ENCODE measurements at regions not wholly inside any gene's neighbourhood (a gene's known extent, or its start where the extent isn't known, plus 50 kb on each side); places are given as distances from the start of the nearest gene placed in this dataset.
"Not testable (repeated sequence)": the region's sequence is repeated elsewhere in the genome, so short reads cannot be mapped to it uniquely, and the experiment has no call there.

DNA sequence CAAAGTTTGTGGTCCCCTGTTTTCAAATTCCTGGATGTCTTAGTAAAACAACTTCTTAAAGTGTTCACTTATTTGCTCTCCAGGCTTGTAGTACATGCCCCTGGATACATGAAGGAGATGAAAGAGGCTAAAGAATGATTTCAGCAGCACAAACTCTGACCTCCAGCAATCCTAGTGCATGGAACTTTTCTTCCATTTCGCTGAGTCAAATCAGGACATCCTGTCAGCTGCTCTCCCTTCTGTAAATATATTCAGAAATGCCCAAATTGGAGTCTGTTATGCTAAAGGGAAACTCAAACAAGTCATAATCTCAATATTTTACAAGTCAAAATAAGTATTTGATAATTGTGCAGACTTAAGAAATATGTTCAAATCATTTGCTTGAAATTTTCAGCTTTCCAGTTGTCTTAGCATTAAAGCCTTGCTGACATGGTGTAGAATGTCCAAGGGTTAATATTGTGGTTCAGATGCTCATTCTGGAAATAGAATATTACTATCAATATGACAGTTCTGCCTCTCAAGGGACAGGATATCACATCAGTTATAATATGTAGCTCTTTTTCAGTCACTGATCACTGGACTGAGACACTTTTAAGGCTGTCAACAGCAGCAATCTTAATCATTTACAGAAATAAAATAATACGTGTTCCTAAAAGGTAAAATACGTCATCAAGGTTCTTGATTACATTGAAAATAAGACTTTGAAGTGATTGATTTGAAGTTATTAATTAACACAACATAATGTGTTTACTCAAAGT is 1157.3 kb downstream of the PLA2G4A start:
- DNase-seq: no peak

DNA sequence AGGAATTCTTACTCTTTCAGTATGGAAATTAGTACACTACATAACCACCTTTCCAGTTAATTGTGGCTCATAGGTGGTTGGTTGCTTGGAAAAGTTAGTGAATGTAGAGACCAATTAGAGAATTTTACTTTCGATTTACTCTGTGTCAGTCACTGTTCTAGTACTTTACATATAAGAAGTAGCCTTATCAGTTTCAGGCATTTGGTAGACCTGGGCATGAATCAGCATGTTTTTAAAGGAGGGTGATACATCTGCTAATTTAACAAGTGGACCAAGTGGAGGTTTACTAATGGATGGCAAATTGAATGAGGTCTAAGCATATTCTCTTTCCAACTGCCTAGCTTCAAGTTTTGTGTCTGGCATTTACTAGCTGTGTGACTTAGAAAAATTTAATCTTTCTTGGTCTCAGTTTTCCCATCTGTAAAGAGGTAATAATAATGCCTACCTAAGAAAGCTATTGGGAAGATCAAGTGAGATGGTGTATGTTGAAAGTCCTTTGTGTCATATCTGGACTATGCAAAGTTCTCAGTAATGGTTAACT is 1158.6 kb downstream of the PLA2G4A start:
- no peak for DNase-seq

DNA sequence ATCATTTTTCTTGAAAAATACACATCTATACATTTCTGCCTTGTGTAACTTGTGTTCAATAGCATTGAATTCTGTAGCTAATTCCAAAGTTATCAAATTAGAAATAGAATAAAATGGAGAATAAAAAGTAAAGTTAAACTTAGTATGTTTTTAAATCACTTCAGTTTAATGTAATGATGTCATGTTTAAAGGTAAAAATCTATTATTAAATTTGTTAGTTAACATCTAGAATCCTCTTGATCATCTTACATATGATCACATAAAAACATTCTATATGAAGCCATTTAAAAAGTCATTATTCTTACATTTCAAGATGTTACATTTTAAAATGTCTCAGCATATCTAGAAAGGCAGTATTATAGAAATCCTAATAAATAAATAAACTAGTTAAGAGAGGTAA is 1163.2 kb downstream of the PLA2G4A start:
- DNase-seq: no peak

DNA sequence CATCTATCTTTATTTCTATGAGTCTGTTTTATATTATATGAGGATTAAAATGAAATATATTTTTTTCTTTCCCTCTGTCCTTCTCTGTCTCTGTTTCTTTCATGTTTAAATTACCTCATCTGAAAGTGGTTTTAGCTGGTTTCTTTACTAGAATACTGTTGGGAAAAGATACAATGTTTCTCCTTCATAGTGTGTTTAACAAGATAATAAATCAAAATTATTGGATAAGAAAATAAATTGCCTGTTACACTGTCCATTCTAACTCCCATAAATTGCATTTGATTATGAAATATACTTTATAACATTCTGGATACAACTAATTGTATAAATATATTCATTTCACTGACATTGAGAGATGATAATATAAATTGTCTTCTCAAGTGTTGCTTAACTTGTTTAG is 1168.0 kb downstream of the PLA2G4A start:
- DNase-seq: no peak

DNA sequence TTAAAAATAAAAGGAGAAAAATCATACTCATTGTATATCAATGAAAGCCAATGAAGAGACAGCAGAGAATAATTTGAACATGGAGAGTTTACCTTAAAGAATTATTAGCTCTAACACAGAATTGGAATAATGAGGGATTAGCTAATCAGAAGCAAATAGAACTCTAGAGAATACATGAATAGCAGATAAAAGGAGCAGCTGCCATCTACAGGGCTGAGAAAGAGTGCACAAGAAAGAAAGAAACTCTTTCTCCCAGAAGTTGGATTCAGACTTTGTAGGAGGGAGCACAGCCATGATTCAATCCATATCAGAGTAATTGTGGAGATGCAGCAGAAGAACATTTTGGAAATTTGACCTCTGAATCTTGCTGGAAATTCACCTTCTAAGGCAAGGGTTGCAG is 1171.2 kb downstream of the PLA2G4A start:
- DNase-seq: peak; percentile 12

DNA sequence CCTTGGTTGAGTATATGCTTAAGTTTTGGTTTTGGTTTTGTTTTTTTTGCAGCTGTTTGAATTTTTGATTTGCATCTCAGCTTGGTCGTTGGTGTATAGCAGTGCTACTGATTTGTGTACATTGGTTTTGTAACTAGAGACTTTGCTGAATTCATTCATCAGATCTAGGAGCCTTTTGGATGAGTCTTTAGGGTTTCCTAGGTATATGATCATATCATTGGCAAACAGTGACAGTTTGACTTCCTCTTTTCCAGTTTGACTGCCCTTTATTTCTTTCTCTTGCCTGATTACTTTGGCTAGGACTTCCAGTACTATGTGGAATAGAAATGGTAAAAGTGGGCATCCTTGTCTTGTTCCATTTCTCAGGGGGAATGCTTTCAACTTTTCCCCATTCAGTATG is 1174.9 kb downstream of the PLA2G4A start:
- not testable (repeated sequence) for DNase-seq

DNA sequence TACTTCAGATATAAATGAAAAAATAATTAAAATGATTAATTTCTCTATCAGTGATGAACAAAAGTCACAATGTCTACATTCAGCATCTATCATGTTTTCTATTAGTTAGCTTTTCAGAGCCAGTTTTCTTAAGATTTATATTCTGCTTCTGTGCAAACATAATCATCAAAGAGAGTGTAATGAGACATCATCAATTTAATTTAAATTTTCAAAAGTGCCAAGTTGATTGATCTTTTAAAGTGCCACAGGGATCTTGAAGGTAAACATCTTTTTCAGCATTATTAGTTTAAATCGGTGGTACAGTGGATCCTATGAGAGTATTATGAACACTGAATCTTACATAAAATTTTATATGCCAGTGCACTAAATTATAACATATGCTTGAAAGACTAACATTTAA is 1176.1 kb downstream of the PLA2G4A start:
- no peak for DNase-seq

DNA sequence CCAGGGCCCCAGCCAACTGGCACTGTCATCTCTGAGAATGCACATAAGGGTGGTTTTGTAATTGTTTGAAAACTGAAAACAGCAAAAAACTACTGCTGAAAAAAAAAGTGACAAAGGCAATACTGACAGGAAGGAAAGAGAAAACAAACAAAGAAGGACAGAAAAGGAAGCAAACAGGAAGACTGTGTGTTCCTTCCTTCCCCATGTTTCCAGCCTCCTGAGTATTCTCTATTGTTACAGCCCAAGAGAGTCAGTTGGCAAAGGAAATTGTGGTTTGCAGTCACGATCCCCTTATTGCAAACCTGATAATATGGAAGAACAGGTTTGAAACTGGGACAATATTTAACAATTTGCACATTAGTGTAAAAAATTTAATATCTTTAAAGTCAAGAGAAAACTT is 1177.6 kb downstream of the PLA2G4A start:
- no peak for DNase-seq

DNA sequence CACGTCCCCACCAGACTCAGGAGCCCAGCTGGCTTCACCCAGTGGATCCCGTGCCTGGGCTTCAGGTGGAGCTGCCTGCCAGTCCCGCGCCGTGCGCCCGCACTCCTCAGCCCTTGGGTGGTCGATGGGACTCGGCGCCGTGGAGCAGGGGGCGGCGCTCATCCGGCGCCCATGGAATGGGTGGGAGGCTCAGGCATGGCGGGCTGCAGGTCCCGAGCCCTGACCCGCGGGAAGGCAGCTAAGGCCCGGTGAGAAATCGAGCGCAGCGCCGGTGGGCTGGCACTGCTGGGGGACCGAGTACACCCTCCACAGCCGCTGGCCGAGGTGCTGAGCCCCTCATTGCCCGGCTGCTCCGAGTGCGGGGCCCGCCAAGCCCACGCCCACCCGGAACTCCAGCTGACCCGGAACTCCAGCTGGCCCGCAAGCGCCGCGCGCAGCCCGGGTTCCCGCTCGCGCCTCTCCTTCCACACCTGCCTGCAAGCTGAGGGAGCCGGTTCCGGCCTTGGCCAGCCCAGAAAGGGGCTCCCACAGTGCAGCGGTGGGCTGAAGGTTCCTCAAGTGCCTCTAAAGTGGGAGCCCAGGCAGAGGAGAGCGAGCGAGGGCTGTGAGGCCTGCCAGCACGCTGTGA is 1184.6 kb downstream of the PLA2G4A start:
- DNase-seq: not testable (repeated sequence)

DNA sequence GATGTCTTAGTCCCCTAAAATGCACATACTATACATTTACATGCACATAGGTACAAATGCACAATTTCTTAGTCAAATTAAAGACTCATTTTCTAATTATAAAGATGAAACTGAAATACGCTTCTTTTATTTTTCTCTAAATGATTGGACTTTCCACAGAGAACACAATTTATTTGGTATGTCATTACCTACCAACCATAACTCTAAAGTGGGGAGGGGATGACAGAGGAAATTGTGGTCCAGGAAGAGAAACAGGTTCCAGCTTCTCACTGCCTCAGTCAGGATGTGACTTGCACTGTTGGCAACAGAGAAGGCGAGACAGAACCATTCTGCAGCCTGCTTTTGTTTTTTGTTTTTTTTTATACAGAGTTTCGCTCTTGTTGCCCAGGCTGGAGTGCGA is 1189.2 kb downstream of the PLA2G4A start:
- no peak for DNase-seq

DNA sequence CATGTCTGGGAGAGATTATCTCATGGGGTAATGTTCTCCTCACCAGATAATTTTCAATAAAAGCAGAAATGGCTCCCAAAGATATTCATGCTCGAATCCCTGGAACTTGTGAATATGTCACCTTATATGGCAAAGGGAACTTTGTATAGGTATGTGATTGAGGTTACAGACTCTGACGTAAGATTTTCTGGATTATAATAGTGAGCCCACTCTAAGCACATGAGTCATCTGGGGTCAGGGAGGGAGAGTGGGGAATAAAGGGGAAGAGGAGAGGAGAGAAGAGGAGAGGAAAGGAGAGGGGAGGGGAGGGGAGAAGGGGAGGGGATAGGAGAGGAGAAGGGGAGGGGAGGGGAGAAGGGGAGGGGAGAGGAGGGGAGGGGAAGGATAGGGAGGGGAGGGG is 1193.9 kb downstream of the PLA2G4A start:
- no peak for DNase-seq

DNA sequence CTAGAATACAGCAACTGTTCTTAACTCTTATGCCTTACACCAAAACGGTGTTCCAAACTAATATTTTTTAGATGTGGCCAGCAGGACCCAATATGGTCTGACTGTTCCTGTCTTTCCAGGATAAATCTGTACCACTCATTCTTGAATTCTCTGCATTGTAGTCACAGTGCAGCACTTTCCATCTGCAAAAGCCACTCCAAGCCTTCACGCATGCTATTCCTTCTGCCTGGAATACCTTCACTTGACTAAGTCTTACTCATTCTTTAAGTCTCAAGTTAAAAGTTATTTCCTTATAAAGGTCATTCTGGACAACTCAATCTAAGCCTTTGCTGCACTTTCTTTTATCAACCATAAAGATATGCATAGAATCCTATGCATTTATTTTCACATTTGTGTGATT is 1194.5 kb downstream of the PLA2G4A start:
- DNase-seq: no peak

DNA sequence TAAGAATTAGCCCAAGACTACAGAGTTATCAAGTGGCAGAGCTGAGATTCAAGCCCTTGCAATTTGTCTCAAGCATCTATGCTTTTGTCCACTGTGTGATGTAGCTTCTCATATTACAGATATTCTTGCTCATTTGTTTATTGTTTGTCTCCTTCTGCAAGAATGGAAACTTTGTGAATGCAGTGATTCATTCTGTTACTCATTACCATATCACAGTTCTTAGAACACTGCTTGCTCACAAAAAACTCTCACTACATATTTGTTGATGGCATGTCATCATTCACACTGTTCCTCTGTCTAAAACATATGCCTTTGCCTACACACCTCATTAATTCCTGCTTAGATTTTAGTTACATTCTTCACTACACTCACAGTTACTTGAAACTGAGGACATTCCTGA is 1198.9 kb downstream of the PLA2G4A start:
- no peak for DNase-seq

DNA sequence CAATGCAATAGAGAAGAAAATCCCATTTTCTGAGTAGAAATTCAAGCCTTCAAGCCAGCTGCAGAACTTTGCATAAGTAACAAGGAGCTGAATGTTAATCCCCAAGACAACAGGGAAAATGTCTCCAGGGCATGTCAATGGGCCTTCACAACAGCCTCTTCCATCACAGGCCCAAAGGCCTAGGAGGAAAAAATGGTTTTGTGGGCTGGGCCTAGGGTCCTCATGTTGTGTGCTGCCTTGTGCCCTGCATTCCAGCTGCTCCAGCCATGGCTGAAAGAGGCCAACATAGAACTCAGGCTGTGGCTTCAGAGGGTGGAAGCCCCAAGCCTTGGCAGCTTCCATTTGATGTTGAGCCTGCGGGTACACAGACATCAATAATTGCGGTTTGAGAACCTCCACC is 1208.8 kb downstream of the PLA2G4A start:
- not testable (repeated sequence) for DNase-seq

DNA sequence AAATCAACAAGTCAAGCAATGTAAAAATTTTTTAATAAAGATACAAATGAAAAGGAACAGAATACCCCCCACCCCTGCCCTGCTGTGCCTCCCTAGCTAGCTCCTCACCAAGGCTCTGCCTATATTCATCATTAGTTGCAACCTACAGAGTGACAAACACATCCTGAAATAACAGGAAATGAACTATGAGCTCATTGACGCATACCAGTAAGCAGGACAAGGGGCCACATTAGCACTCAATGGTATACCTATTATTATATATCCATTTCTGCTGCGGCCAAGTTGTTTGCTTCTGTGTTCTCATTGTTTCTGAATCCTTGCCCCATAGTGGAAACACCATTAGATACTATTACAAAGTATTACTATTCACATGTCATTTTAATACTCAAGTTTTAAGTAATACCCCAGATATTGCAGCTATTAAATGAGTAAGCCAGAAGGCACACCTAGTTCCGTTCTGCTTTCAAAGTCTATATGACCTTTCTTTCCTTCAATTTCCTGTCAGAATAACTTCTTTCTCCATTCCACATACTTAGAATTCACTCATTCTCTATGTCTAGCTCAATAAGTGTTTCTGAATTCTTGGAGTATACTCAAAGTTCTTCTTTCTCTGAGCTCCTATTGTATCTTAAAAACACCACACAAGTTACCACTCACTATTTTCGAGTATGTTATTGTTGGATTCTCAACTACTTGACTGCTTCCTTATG is 1214.9 kb downstream of the PLA2G4A start:
- no peak for DNase-seq

DNA sequence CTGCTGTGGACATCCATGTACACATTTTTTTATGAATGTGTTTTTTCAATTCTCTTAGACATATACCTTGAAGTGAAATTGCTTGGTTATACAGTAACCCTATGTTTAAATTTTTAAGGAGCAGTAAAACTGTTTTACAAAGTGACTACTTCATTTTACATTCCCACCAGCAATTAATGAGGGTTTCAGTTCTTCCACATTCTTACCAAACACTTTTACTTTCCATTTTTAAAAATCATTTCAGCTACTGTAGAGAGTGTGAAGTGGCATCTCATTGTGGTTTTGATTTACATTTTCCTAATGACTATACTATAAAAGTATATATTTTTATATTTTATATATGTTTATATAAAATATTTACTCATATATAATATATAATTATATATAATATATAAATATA is 1221.5 kb downstream of the PLA2G4A start:
- DNase-seq: no peak

DNA sequence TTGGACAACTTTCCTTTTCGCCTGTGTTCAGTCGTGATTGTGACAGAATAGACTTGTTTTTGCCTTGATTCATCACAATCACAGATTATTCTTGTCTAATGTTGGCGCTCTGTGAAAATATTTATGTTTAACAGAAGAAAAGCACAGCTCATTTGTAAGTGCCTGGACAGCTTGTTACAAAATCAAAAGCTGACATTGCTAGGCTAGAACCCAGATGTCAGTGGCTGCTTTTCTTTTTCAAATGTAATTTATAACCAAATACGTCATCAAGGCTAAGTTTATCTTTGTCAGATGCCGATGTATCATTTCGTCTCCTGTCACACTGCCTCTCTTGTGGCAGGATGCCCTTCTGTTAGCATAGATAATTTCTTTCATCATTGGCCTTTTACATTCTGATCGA is 1227.3 kb downstream of the PLA2G4A start:
- no peak for DNase-seq

DNA sequence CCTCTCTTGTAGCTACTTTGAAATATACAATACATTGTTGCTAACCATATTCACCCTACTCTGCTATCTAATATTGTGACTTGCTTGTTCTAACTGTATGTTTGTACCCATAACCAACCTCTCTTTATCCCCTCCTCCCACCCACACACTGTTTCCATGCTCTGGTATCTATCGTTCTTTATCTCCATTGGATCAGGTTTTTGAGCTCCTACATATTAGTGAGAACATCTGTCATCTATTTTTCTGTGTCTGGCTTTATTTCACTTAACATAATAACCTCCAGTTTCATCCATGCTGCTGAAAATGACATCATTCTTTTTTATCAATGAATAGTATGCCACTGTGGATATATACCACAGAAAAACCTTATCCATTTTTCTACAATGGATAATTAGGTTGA is 1230.1 kb downstream of the PLA2G4A start:
- DNase-seq: no peak

DNA sequence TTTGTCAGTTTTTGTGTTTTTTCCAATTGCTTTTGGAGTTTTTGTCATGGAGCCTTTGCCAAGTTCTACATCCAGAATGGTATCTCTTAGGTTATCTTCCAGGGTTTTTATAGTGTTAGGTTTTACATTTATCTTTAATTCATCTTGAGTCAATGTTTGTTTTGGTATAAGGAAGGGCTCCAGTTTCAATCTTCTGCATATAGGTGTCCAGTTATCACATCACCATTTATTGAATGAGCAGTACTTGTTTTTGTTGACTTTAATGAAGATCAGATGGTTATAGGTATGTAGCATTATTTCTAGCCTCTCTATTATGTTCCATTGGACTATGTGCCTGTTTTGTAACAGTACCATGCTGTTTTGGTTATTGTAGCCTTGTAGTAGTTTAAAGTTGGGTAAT is 1233.1 kb downstream of the PLA2G4A start:
- DNase-seq: no peak

DNA sequence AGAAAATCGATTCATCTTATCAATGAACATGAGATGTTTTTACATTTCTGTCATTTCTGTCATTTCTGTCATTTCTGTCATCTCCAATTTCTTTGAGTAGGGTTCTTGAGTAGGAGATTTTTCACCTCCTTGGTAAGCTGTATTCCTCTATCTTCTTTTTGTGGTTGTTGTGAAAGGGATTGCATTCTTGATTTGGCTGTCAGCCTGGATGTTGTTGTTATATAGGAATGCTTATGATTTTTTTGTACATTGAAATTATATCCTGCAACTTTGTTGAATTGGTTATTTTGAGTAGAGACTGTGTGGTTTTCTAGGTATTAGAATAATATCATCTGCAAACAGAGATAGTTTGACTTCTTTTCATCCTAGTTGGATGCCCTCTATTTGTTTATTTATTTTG is 1233.7 kb downstream of the PLA2G4A start:
- no peak for DNase-seq

DNA sequence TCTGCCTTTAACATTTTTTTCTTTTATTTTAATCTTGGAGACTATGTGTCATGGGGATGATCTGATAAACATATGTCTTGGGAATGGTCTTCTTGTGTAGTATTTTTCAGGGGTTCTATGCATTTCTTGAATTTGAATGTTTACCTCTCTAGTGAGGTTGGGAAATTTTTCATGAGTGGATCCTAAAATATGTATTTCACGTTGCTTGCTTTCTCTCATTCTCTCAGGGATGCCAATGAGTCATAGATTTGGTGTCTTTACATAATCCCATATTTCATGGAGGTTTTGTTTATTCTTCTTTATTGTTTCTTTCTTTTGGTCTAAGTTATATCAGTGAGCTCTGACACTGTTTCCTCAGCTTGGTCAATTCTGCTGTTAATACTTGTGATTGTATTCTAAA is 1237.2 kb downstream of the PLA2G4A start:
- DNase-seq: no peak

DNA sequence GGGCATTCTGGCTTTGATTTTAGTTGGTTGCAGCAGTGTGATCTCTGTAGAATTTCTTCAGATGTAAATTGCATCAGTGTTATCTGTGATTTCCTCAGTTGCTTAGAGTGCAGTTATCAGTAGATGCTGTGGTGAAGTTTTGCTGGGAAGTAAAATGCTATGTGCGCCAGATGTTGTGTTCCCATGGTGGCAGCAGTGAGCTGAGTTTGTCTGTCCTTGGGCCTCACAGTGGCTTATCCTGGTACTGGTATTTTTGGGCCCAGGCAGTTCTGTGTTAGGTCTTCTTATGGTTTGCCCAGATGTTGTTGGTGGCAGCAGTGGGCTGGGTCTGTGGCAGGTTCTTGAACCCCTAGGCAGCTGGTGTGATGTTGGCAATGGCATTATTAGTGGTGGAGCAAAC is 1242.1 kb downstream of the PLA2G4A start:
- no peak for DNase-seq

DNA sequence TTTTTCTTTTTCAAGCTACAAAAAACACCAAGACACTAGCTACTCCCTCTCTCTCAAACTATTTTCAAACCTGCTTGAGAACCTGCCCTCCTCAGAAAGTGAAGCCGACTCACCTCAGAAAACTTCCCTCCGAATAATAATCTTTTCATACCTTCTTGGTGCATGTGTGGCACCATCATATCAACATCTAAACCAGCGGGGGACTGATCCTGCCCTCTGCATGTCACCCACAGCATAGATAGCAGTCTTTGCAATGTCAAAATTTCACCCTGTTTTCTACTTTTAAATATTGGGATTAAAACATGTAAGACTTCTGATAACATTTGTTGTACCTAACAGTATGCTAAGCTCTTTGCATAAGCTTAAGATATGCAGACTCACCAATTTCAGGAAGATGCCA is 1260.3 kb downstream of the PLA2G4A start:
- DNase-seq: no peak

DNA sequence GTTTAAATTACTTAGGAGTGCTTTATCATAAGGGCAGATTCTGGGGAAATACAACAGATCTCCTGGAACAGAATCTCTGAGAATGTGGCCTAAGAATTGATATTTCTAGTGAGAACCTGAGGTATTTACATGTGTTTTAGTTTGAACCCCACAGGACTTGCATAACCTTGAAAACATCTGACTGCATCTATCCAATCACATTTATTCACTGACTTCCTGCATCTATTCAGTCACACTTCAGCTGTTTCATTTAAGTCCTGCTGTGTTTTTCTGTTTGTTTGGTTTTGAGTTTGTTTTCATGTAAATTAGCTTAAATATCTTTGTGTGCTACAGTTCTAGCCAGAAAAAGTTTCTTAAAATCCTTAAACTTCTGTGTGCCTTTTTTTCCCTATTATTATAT is 1260.7 kb downstream of the PLA2G4A start:
- DNase-seq: no peak

Data from NCI-H82 (cell line).